OCI-LY7 (cell line): ENCODE measurements at regions not wholly inside any gene's neighbourhood (a gene's known extent, or its start where the extent isn't known, plus 50 kb on each side); places are given as distances from the start of the nearest gene placed in this dataset.

Experiments
- BruUV-seq: library from RNA; stranded (reverse); fragments of 400-500 nt; replicated peaks from 2 replicates; lab custom pipeline; 2021; lab: Mats Ljungman, UMichigan
- CTCF ChIA-PET: fragments of 300-600 bp; sonication (Branson Sonifier 250); formaldehyde crosslinking; loops from one replicate; lab custom pipeline; 2022; ENCODE audit warnings: antibody characterized with exemption; ENCODE audit not compliant: unreplicated experiment; lab: Charles Lee
- POLR2A ChIA-PET: fragments of 300-600 bp; sonication (Branson Sonifier 250); formaldehyde crosslinking; loops from one replicate; lab custom pipeline; 2022; ENCODE audit warnings: antibody characterized with exemption; lab: Charles Lee
- DNase-seq: peaks from one replicate; pipeline ENCODE4 v3.0.0-alpha.2; 2015; ENCODE audit warnings: low spot score
- H2AFZ ChIP-seq: fragments of 200-600 bp; sonication (generic), shearing (Covaris generic); 2 replicates; pipeline ENCODE4 v1.6.1; 2014; ENCODE audit warnings: mild to moderate bottlenecking, antibody characterized with exemption, low read length, moderate library complexity
- H3K27ac ChIP-seq: fragments of 200-600 bp; sonication (generic); 2 replicates; pipeline ENCODE4 v1.5.1; 2014; ENCODE audit warnings: mixed run types, low read depth, mild to moderate bottlenecking, moderate library complexity, low read length, inconsistent platforms; ENCODE audit not compliant: poor library complexity, severe bottlenecking
- H3K36me3 ChIP-seq: fragments of 200-600 bp; sonication (generic); 2 replicates; pipeline ENCODE4 v1.6.1; 2014; ENCODE audit warnings: mild to moderate bottlenecking, antibody characterized with exemption, low read length, moderate library complexity, mixed read lengths; ENCODE audit not compliant: insufficient read depth
- H3K4me1 ChIP-seq: fragments of 200-600 bp; sonication (generic); 2 replicates; pipeline ENCODE4 v1.5.1; 2014; ENCODE audit warnings: mild to moderate bottlenecking, low read length; ENCODE audit not compliant: insufficient read depth, poor library complexity, severe bottlenecking
- H3K4me2 ChIP-seq: fragments of 200-600 bp; sonication (generic); 2 replicates; pipeline ENCODE4 v1.6.1; 2014; ENCODE audit warnings: mild to moderate bottlenecking, low read length
- H3K4me3 ChIP-seq: fragments of 200-600 bp; sonication (generic); 2 replicates; pipeline ENCODE4 v1.5.1; 2014; ENCODE audit warnings: mild to moderate bottlenecking, low read depth, low read length; ENCODE audit not compliant: poor library complexity, severe bottlenecking
- H3K79me2 ChIP-seq: fragments of 200-600 bp; sonication (generic); 2 replicates; pipeline ENCODE4 v1.6.1; 2016; ENCODE audit warnings: low read depth, mild to moderate bottlenecking, low read length, moderate library complexity, mixed read lengths; ENCODE audit not compliant: insufficient read depth
- H3K9me2 ChIP-seq: fragments of 200-600 bp; sonication (generic); 2 replicates; pipeline ENCODE4 v1.6.1; 2016; ENCODE audit warnings: mild to moderate bottlenecking, low read length, mixed read lengths; ENCODE audit not compliant: insufficient read depth
- H3K9me3 ChIP-seq: fragments of 200-600 bp; sonication (generic); 2 replicates; pipeline ENCODE4 v1.6.1; 2014; ENCODE audit warnings: mild to moderate bottlenecking, mixed run types, low read length, mixed read lengths
- H4K20me1 ChIP-seq: fragments of 200-600 bp; sonication (generic); 2 replicates; pipeline ENCODE4 v1.6.1; 2014; ENCODE audit warnings: mild to moderate bottlenecking, antibody characterized with exemption, low read length, moderate library complexity, mixed read lengths; ENCODE audit not compliant: insufficient read depth
- EZH2phosphoT487 ChIP-seq: fragments of 200-600 bp; sonication (generic); IDR thresholded peaks from 2 replicates; pipeline ENCODE4 v1.6.1; 2018; ENCODE audit warnings: low read depth, borderline replicate concordance, mild to moderate bottlenecking, mixed run types, antibody characterized with exemption, low read length, moderate library complexity, mixed read lengths
- intact Hi-C: fragments of 100-400 bp; cut with micrococcal nuclease; formaldehyde crosslinking; loops from one replicate; pipeline ENCODE4 v1.10.0; 2022; ENCODE audit not compliant: unreplicated experiment
- TF ChIP-seq, protein P1 (sequence below): fragments of 200-600 bp; sonication (generic); conservative IDR thresholded peaks from 2 replicates; pipeline ENCODE4 v1.5.1; 2014; ENCODE audit warnings: mild to moderate bottlenecking, antibody characterized with exemption, low read length, moderate library complexity, mixed read lengths

DNA sequence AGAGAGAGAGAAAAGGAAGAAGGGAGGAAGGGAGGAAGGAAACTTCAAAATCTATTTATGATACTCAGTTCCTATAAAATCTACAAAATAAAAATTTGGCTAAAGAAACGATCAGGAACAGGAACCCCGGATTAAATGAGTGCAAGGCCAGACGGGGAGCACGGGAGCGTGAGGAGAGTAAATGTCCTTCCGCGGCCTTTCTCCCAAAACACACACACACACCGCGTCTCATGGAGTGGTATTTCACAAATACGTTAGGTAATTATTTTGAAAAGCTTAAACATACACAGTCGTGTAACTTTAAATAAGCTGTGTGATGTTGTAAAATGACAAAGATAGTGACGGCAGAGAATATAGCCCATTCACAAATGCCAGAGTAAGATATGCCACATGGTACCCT is 125.7 kb upstream of the AFDN start:
- POLR2A ChIA-PET, result interaction anchor here (0.5 to 1.8 kb wide), 3 partner anchors 12 to 196 kb away, joined by 3 to 6 read pairs (median 5); no protein-coding TSS in a partner anchor
- H3K9me2 ChIP-seq, result no peaks in the 10 kb centered on the region
- no TSS peak for BruUV-seq

GRCh38 chr6:167702241-167702827 is 124.4 kb upstream of the AFDN start:
- CTCF ChIA-PET, result no interaction called here
- no peaks in the 10 kb centered on the region for H3K36me3 ChIP-seq
- TF ChIP-seq EZH2phosphoT487, result no peak
- TF ChIP-seq, protein P1, sequence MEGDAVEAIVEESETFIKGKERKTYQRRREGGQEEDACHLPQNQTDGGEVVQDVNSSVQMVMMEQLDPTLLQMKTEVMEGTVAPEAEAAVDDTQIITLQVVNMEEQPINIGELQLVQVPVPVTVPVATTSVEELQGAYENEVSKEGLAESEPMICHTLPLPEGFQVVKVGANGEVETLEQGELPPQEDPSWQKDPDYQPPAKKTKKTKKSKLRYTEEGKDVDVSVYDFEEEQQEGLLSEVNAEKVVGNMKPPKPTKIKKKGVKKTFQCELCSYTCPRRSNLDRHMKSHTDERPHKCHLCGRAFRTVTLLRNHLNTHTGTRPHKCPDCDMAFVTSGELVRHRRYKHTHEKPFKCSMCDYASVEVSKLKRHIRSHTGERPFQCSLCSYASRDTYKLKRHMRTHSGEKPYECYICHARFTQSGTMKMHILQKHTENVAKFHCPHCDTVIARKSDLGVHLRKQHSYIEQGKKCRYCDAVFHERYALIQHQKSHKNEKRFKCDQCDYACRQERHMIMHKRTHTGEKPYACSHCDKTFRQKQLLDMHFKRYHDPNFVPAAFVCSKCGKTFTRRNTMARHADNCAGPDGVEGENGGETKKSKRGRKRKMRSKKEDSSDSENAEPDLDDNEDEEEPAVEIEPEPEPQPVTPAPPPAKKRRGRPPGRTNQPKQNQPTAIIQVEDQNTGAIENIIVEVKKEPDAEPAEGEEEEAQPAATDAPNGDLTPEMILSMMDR, result no peak
- no peaks in the 10 kb centered on the region for H4K20me1 ChIP-seq
- H3K9me2 ChIP-seq, result no peaks in the 10 kb centered on the region
- no peak for DNase-seq
- H2AFZ ChIP-seq, result no peak overlapping the region
- H3K4me2 ChIP-seq, result no peak overlapping the region
- peaks cover 18% of the 10 kb centered on the region for H3K4me1 ChIP-seq
- no peak overlapping the region for H3K4me3 ChIP-seq
- H3K27ac ChIP-seq, result no peak overlapping the region
- intact Hi-C loops, result no loop called here
- H3K79me2 ChIP-seq, result no peaks in the 10 kb centered on the region
- POLR2A ChIA-PET, result interaction anchor here (0.8 to 1.2 kb wide), 2 partner anchors 11 to 14 kb away, joined by 3 to 4 read pairs; no protein-coding TSS in a partner anchor
- no TSS peak for BruUV-seq
- H3K9me3 ChIP-seq, result no peaks in the 10 kb centered on the region

More for the DNA sequence above, 125.7 kb upstream of the AFDN start:
- intact Hi-C loops, result no loop called here
- Histone ChIP-seq H3K4me3 (no peak overlapping the region), H2AFZ (no peak overlapping the region), H3K27ac (no peak overlapping the region), H3K4me1 (peaks cover 14% of the 10 kb centered on the region), H4K20me1 (no peaks in the 10 kb centered on the region), H3K4me2 (no peak overlapping the region), H3K36me3 (no peaks in the 10 kb centered on the region), H3K79me2 (no peaks in the 10 kb centered on the region), H3K9me3 (no peaks in the 10 kb centered on the region)
- CTCF ChIA-PET, result interaction anchor here (0.6 kb wide), 1 partner anchor 10 kb away, joined by 3 read pairs; no protein-coding TSS in a partner anchor
- TF ChIP-seq, protein P1, result no peak
- no peak for TF ChIP-seq EZH2phosphoT487
- no peak for DNase-seq

DNA sequence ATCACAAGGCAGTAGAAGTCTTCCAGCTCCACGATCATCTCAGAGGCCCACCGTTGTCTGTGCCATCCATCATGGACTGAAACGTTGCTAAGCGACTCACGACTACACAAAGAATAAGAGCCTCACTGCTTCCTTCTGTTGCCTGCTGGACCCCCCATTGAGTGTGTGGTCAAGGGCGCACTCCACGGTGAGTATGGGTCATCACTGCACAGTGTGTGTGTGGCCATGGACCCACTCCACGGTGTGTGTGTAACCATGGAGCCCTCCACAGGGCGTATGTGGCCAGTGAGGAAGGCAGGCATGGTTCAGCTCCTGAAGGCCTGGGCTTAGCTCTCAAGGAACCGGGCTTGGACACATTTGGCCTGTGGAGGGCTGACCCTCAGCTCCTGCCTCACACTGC is 123.4 kb upstream of the AFDN start:
- Histone ChIP-seq H3K4me1 (peaks cover 18% of the 10 kb centered on the region), H3K9me3 (no peaks in the 10 kb centered on the region), H3K4me2 (no peak overlapping the region), H4K20me1 (no peaks in the 10 kb centered on the region), H3K27ac (no peak overlapping the region), H2AFZ (no peak overlapping the region), H3K4me3 (no peak overlapping the region), H3K9me2 (no peaks in the 10 kb centered on the region), H3K79me2 (no peaks in the 10 kb centered on the region), H3K36me3 (no peaks in the 10 kb centered on the region)
- no peak for DNase-seq
- ChIA-PET CTCF (no interaction called here), POLR2A (interaction anchor here (0.8 to 1.2 kb wide), 2 partner anchors 12 to 13 kb away, joined by 3 to 4 read pairs; no protein-coding TSS in a partner anchor)
- BruUV-seq, result no TSS peak
- intact Hi-C loops, result no loop called here
- TF ChIP-seq, protein P1, result no peak
- no peak for TF ChIP-seq EZH2phosphoT487
